ENCODE measurements at regions not wholly inside any gene's neighbourhood (a gene's known extent, or its start where the extent isn't known, plus 50 kb on each side); places are given as distances from the start of the nearest gene placed in this dataset.

GRCh38 chr13:95447814-95448213 is 104.7 kb upstream of the CLDN10 start:
- no peak for TF ChIP-seq POLR2A (IDR thresholded peaks at IDR 0.05; ENCODE audit: low read depth, low read length)
- no peak for TF ChIP-seq CTCF (IDR thresholded peaks at IDR 0.05; ENCODE audit: extremely low read depth in 1 of 2, insufficient read depth in 1 of 2, low read depth in 1 of 2, low read length in 2 of 2)
- TF ChIP-seq, protein P1, sequence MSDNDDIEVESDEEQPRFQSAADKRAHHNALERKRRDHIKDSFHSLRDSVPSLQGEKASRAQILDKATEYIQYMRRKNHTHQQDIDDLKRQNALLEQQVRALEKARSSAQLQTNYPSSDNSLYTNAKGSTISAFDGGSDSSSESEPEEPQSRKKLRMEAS (IDR thresholded peaks at IDR 0.05; ENCODE audit: insufficient read depth, insufficient read length), result no peak
- TF ChIP-seq POLR2AphosphoS5 (IDR thresholded peaks at IDR 0.05; ENCODE audit: insufficient read depth, low read depth, low read length), result no peak
- TF ChIP-seq JUN (IDR thresholded peaks at IDR 0.05; ENCODE audit: borderline replicate concordance, insufficient read depth, insufficient read length, low read depth), result no peak
- no peak for TF ChIP-seq EZH2 (IDR thresholded peaks at IDR 0.05; ENCODE audit: borderline replicate concordance, low read depth, low read length, severe bottlenecking)
- no peak for TF ChIP-seq GATA2 (IDR thresholded peaks at IDR 0.05; ENCODE audit: insufficient read depth, insufficient read length, low read depth, low read length)
- TF ChIP-seq MYC (IDR thresholded peaks at IDR 0.05; ENCODE audit: low read depth, low read length), result no peak
- no peak for TF ChIP-seq FOS (IDR thresholded peaks at IDR 0.05; ENCODE audit: borderline replicate concordance, insufficient read depth, low read length)
